ENCODE measurements at regions not wholly inside any gene's neighbourhood (a gene's known extent, or its start where the extent isn't known, plus 50 kb on each side); places are given as distances from the start of the nearest gene placed in this dataset.

- TF ChIP-seq CTCF (IDR thresholded peaks at IDR 0.05) = no peak
- no peak for TF ChIP-seq POLR2A (IDR thresholded peaks at IDR 0.05)
Observed at GRCh38 chr3:106570426-106570825, 701.6 kb upstream of the CBLB start.
